ENCODE measurements at regions not wholly inside any gene's neighbourhood (a gene's known extent, or its start where the extent isn't known, plus 50 kb on each side); places are given as distances from the start of the nearest gene placed in this dataset.
"Not testable (repeated sequence)": the region's sequence is repeated elsewhere in the genome, so short reads cannot be mapped to it uniquely, and the experiment has no call there.

- Histone ChIP-seq H3K9me3 (no peaks in the 10 kb centered on the region), H3K36me3 (no peaks in the 10 kb centered on the region), H3K27ac (no peak overlapping the region), H3K4me3 (no peak overlapping the region), H3K27me3 (no peaks in the 10 kb centered on the region), H3K4me1 (no peaks in the 10 kb centered on the region)
- TF ChIP-seq CTCF (IDR thresholded peaks at IDR 0.05): no peak
- no peak for DNase-seq (ENCODE audit: low spot score)
These were observed 451.8 kb upstream of the NPAP1 start for GRCh38 chr15:24223739-24224138.

GRCh38 chr15:24224161-24224560 lies 451.4 kb upstream of the NPAP1 start:
- H3K4me1 ChIP-seq: no peaks in the 10 kb centered on the region
- H3K27ac ChIP-seq: no peak overlapping the region
- TF ChIP-seq CTCF (IDR thresholded peaks at IDR 0.05): no peak
- no peaks in the 10 kb centered on the region for H3K36me3 ChIP-seq
- no peak overlapping the region for H3K4me3 ChIP-seq
- no peaks in the 10 kb centered on the region for H3K9me3 ChIP-seq
- DNase-seq (ENCODE audit: low spot score): no peak
- no peaks in the 10 kb centered on the region for H3K27me3 ChIP-seq

GRCh38 chr15:24228922-24229321 lies 446.7 kb upstream of the NPAP1 start:
- not testable (repeated sequence) for H3K4me3 ChIP-seq; H3K9me3 ChIP-seq; H3K4me1 ChIP-seq; DNase-seq (ENCODE audit: low spot score); H3K36me3 ChIP-seq; H3K27ac ChIP-seq; H3K27me3 ChIP-seq

- not testable (repeated sequence) for H3K27ac ChIP-seq; H3K4me1 ChIP-seq; DNase-seq (ENCODE audit: low spot score); H3K9me3 ChIP-seq; H3K4me3 ChIP-seq; H3K36me3 ChIP-seq; H3K27me3 ChIP-seq
These were observed 442.4 kb upstream of the NPAP1 start for GRCh38 chr15:24233134-24233533.

- H3K4me1 ChIP-seq; H3K27me3 ChIP-seq; H3K36me3 ChIP-seq; H3K27ac ChIP-seq; DNase-seq (ENCODE audit: low spot score); H3K4me3 ChIP-seq; H3K9me3 ChIP-seq: not testable (repeated sequence)
These were observed 435.0 kb upstream of the NPAP1 start for GRCh38 chr15:24240580-24240979.

GRCh38 chr15:24259106-24259505 lies 416.5 kb upstream of the NPAP1 start:
- not testable (repeated sequence) for H3K9me3 ChIP-seq; H3K36me3 ChIP-seq; H3K4me1 ChIP-seq; DNase-seq (ENCODE audit: low spot score); H3K27ac ChIP-seq; H3K4me3 ChIP-seq; H3K27me3 ChIP-seq

- H3K4me3 ChIP-seq; DNase-seq (ENCODE audit: low spot score); H3K9me3 ChIP-seq; H3K36me3 ChIP-seq; H3K27me3 ChIP-seq; H3K4me1 ChIP-seq; H3K27ac ChIP-seq: not testable (repeated sequence)
These were observed 415.2 kb upstream of the NPAP1 start for GRCh38 chr15:24260407-24260806.

- H3K4me3 ChIP-seq; H3K27ac ChIP-seq; H3K9me3 ChIP-seq; DNase-seq (ENCODE audit: low spot score); H3K4me1 ChIP-seq; H3K36me3 ChIP-seq; H3K27me3 ChIP-seq: not testable (repeated sequence)
These were observed 414.7 kb upstream of the NPAP1 start for GRCh38 chr15:24260854-24261253.

GRCh38 chr15:24268536-24269165 lies 406.9 kb upstream of the NPAP1 start:
- not testable (repeated sequence) for H3K27me3 ChIP-seq; H3K27ac ChIP-seq; DNase-seq (ENCODE audit: low spot score); H3K9me3 ChIP-seq; H3K36me3 ChIP-seq; H3K4me1 ChIP-seq; H3K4me3 ChIP-seq

GRCh38 chr15:24269166-24269571 lies 406.4 kb upstream of the NPAP1 start:
- H3K36me3 ChIP-seq: no peaks in the 10 kb centered on the region
- no peak for DNase-seq (ENCODE audit: low spot score)
- no peaks in the 10 kb centered on the region for H3K9me3 ChIP-seq
- TF ChIP-seq CTCF (IDR thresholded peaks at IDR 0.05): no peak
- H3K4me1 ChIP-seq: no peaks in the 10 kb centered on the region
- no peak overlapping the region for H3K4me3 ChIP-seq
- no peak overlapping the region for H3K27ac ChIP-seq
- no peaks in the 10 kb centered on the region for H3K27me3 ChIP-seq

All from right atrium auricular region (tissue), 2 donors.